Liver (tissue), 8 donors: ENCODE measurements at regions not wholly inside any gene's neighbourhood (a gene's known extent, or its start where the extent isn't known, plus 50 kb on each side); places are given as distances from the start of the nearest gene placed in this dataset.

Experiments
- DNase-seq: peaks from one replicate; pipeline ENCODE4 v3.0.0-alpha.2; 2017; ENCODE audit warnings: low spot score
- H3K27ac ChIP-seq, 2 donors: one replicate each; pipeline ENCODE4 v1.7.0; 2013; ENCODE audit warnings: inconsistent platforms in 2 of 2, low read length in 2 of 2, control low read depth in 1 of 2, low read depth in 1 of 2, mild to moderate bottlenecking in 1 of 2
- H3K27me3 ChIP-seq, 4 donors: one replicate each; pipeline versions ENCODE4 v1.6.1 to v1.7.0; 2013; ENCODE audit warnings: low read length in 3 of 4, inconsistent platforms in 1 of 4, mild to moderate bottlenecking in 1 of 4, moderate library complexity in 1 of 4; ENCODE audit not compliant: control insufficient read depth in 4 of 4, insufficient read depth in 4 of 4
- H3K36me3 ChIP-seq, 4 donors: one replicate each; pipeline versions ENCODE4 v1.6.1 to v1.7.0; 2013; ENCODE audit warnings: low read length in 3 of 4, mild to moderate bottlenecking in 3 of 4, low read depth in 1 of 4, moderate library complexity in 1 of 4; ENCODE audit not compliant: control insufficient read depth in 4 of 4, insufficient read depth in 3 of 4
- H3K4me1 ChIP-seq, 4 donors: one replicate each; pipeline versions ENCODE4 v1.6.1 to v1.7.0; 2013; ENCODE audit warnings: low read length in 3 of 4, mild to moderate bottlenecking in 3 of 4, moderate library complexity in 1 of 4; ENCODE audit not compliant: control insufficient read depth in 4 of 4, insufficient read depth in 4 of 4
- H3K4me3 ChIP-seq, 3 donors: one replicate each; pipeline versions ENCODE4 v1.6.1 to v1.7.0; 2013; ENCODE audit warnings: low read length in 3 of 3, control low read depth in 1 of 3, low read depth in 1 of 3, mild to moderate bottlenecking in 1 of 3
- H3K9ac ChIP-seq, 2 donors: one replicate each; pipeline ENCODE4 v1.7.0; 2013; ENCODE audit warnings: low read length in 2 of 2, mild to moderate bottlenecking in 2 of 2, moderate library complexity in 2 of 2, control low read depth in 1 of 2, low read depth in 1 of 2
- H3K9me3 ChIP-seq, 4 donors: one replicate each; pipeline versions ENCODE4 v1.6.1 to v1.7.0; 2013; ENCODE audit warnings: low read length in 3 of 4; ENCODE audit not compliant: control insufficient read depth in 4 of 4
- EGR1 ChIP-seq, 2 donors: IDR thresholded peaks; 2 replicates each; pipeline ENCODE4 v1.6.1; 2016 to 2018; ENCODE audit warnings: antibody characterized with exemption in 2 of 2, low read depth in 2 of 2
- FOXA1 ChIP-seq: IDR thresholded peaks from 2 replicates; pipeline ENCODE4 v1.6.1; 2016; ENCODE audit warnings: antibody characterized with exemption
- FOXA2 ChIP-seq: IDR thresholded peaks from 2 replicates; pipeline ENCODE4 v1.6.1; 2016; ENCODE audit warnings: antibody characterized with exemption
- GABPA ChIP-seq, 2 donors: IDR thresholded peaks in 1 of 2; conservative IDR thresholded peaks in 1 of 2; 2 replicates each; pipeline ENCODE4 v1.6.1; 2016; ENCODE audit warnings: antibody characterized with exemption in 2 of 2, mild to moderate bottlenecking in 1 of 2, moderate library complexity in 1 of 2
- HNF4A ChIP-seq, 2 donors: conservative IDR thresholded peaks; 2 replicates each; pipeline ENCODE4 v1.6.1; 2016; ENCODE audit warnings: antibody characterized with exemption in 2 of 2, mild to moderate bottlenecking in 2 of 2
- HNF4G ChIP-seq: IDR thresholded peaks from 2 replicates; pipeline ENCODE4 v1.6.1; 2016; ENCODE audit warnings: antibody characterized with exemption
- JUND ChIP-seq, 2 donors: IDR thresholded peaks; 2 replicates each; pipeline ENCODE4 v1.6.1; 2016; ENCODE audit warnings: antibody characterized with exemption in 2 of 2
- NR2F2 ChIP-seq: IDR thresholded peaks from 2 replicates; pipeline ENCODE4 v1.6.1; 2016; ENCODE audit warnings: antibody characterized with exemption
- RAD21 ChIP-seq, 2 donors: IDR thresholded peaks; 2 replicates each; pipeline ENCODE4 v1.6.1; 2016; ENCODE audit warnings: antibody characterized with exemption in 2 of 2, mild to moderate bottlenecking in 2 of 2
- RXRA ChIP-seq, 2 donors: IDR thresholded peaks; 2 replicates each; pipeline ENCODE4 v1.6.1; 2017 to 2018; ENCODE audit warnings: antibody characterized with exemption in 2 of 2, mild to moderate bottlenecking in 1 of 2
- SP1 ChIP-seq: IDR thresholded peaks from 2 replicates; pipeline ENCODE4 v1.6.1; 2018; ENCODE audit warnings: antibody characterized with exemption, mild to moderate bottlenecking
- YY1 ChIP-seq: IDR thresholded peaks from 2 replicates; pipeline ENCODE4 v1.6.1; 2016; ENCODE audit warnings: antibody characterized with exemption, mild to moderate bottlenecking
- ZBTB33 ChIP-seq: IDR thresholded peaks from 2 replicates; pipeline ENCODE4 v1.6.1; 2016; ENCODE audit warnings: antibody characterized with exemption
- WGBS: extraction: QIAGEN DNeasy Blood & Tissue Kit; methylation state at CpG from one replicate; pipeline ENCODE4 v1.1.7; 2013; 5-methylcytosine and 5-hydroxymethylcytosine counted together
- TF ChIP-seq, protein P1 (sequence below): IDR thresholded peaks from 2 replicates; pipeline ENCODE4 v1.6.1; 2016; ENCODE audit warnings: antibody characterized with exemption, mild to moderate bottlenecking
- TF ChIP-seq, protein P2 (sequence below): IDR thresholded peaks from 2 replicates; pipeline ENCODE4 v1.6.1; 2016; ENCODE audit warnings: antibody characterized with exemption
- TF ChIP-seq, protein P3 (sequence below): fragments of 150-350 bp; IDR thresholded peaks from 2 replicates; pipeline ENCODE4 v1.5.1; 2017; ENCODE audit warnings: improper control_type of control experiment, low read depth, low read length; ENCODE audit not compliant: missing input control
- donor health status: healthy.
- donor health status: healthy.
- donor health status: healthy.
- donor health status: healthy.
- donor health status: healthy.

GRCh38 chr3:66128623-66129022 is 89.9 kb upstream of the MAGI1 start:
- Histone ChIP-seq H3K36me3 (no peaks in the 10 kb centered on the region), H3K9me3 (no peaks in the 10 kb centered on the region), H3K4me3 (no peak overlapping the region), H3K27ac (no peak overlapping the region), H3K9ac (no peak overlapping the region), H3K4me1 (no peaks in the 10 kb centered on the region), H3K27me3 (no peaks in the 10 kb centered on the region)
- TF ChIP-seq, protein P1, sequence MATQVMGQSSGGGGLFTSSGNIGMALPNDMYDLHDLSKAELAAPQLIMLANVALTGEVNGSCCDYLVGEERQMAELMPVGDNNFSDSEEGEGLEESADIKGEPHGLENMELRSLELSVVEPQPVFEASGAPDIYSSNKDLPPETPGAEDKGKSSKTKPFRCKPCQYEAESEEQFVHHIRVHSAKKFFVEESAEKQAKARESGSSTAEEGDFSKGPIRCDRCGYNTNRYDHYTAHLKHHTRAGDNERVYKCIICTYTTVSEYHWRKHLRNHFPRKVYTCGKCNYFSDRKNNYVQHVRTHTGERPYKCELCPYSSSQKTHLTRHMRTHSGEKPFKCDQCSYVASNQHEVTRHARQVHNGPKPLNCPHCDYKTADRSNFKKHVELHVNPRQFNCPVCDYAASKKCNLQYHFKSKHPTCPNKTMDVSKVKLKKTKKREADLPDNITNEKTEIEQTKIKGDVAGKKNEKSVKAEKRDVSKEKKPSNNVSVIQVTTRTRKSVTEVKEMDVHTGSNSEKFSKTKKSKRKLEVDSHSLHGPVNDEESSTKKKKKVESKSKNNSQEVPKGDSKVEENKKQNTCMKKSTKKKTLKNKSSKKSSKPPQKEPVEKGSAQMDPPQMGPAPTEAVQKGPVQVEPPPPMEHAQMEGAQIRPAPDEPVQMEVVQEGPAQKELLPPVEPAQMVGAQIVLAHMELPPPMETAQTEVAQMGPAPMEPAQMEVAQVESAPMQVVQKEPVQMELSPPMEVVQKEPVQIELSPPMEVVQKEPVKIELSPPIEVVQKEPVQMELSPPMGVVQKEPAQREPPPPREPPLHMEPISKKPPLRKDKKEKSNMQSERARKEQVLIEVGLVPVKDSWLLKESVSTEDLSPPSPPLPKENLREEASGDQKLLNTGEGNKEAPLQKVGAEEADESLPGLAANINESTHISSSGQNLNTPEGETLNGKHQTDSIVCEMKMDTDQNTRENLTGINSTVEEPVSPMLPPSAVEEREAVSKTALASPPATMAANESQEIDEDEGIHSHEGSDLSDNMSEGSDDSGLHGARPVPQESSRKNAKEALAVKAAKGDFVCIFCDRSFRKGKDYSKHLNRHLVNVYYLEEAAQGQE = no peak
- TF ChIP-seq ZBTB33 (no peak), EGR1 (IDR thresholded peaks at IDR 0.05; ENCODE audit: low read depth in 2 of 2) (no peak), HNF4A (conservative IDR thresholded peaks at IDR 0.05) (no peak), YY1 (no peak)
- TF ChIP-seq, protein P2, sequence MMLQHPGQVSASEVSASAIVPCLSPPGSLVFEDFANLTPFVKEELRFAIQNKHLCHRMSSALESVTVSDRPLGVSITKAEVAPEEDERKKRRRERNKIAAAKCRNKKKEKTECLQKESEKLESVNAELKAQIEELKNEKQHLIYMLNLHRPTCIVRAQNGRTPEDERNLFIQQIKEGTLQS = no peak
- WGBS = 81% methylated on average over 1 of the region's 1 CpG
- no peak for DNase-seq

GRCh38 chr3:66121318-66121717 is 82.6 kb upstream of the MAGI1 start:
- no peak overlapping the region for H3K4me3 ChIP-seq
- 79% methylated on average over 6 of the region's 6 CpGs for whole genome bisulfite sequencing
- no peak for DNase-seq
- no peaks in the 10 kb centered on the region for H3K27me3 ChIP-seq
- no peaks in the 10 kb centered on the region for H3K36me3 ChIP-seq
- TF ChIP-seq NR2F2 (no peak), RXRA (IDR thresholded peaks at IDR 0.05) (no peak), RAD21 (IDR thresholded peaks at IDR 0.05) (no peak)
- no peaks in the 10 kb centered on the region for H3K4me1 ChIP-seq
- no peaks in the 10 kb centered on the region for H3K9me3 ChIP-seq
- no peak overlapping the region for H3K9ac ChIP-seq
- H3K27ac ChIP-seq = no peak overlapping the region

DNA sequence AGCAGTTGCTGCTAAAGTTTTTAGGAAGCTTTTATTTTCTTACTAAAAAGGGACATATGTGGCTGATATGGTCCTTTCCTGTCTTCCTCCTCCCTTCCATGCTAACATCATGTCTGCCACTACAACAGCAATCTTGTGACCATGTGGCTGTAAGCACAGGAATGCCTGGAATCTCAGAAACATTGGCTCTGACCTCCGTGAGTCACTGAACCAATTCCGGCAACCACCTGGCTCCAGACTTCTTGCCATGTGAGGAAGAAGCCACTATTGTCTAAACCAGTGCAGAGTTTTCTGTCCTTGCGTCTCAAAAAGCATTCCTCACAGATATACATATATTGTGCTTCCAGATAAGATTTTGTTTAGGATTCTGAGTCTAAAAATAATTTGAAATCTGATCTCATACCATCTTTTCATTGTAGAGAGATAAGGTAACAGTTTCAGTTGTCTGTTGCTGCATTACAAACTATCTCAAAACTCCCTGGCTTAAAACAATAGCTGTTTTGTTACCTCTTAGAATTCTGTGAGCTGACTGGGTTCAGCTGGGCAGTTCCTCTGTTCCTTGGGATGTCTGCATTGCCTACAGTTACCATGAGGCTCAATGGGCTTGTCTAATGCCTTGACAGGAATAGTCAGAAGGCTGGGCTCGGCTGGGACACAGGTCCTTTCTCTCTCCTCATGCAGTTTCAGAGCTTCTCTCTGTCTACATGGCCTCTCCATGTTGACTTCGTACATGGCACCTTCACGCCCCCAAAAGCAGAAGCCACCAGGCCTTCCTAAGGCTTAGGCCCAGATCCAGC is 77.3 kb upstream of the MAGI1 start:
- DNase-seq = no peak
- no peaks in the 10 kb centered on the region for H3K36me3 ChIP-seq
- H3K27ac ChIP-seq = no peak overlapping the region
- no peaks in the 10 kb centered on the region for H3K27me3 ChIP-seq
- no peaks in the 10 kb centered on the region for H3K9me3 ChIP-seq
- H3K4me3 ChIP-seq = no peak overlapping the region
- H3K9ac ChIP-seq = no peak overlapping the region
- 76% methylated on average over 6 of the region's 6 CpGs for WGBS
- H3K4me1 ChIP-seq = no peaks in the 10 kb centered on the region
- TF ChIP-seq, protein P2 = no peak
- no peak for TF ChIP-seq ZBTB33
- no peak for TF ChIP-seq RAD21 (IDR thresholded peaks at IDR 0.05)
- TF ChIP-seq HNF4G = no peak
- no peak for TF ChIP-seq JUND (IDR thresholded peaks at IDR 0.05)
- no peak for TF ChIP-seq YY1
- no peak for TF ChIP-seq NR2F2
- TF ChIP-seq, protein P3, sequence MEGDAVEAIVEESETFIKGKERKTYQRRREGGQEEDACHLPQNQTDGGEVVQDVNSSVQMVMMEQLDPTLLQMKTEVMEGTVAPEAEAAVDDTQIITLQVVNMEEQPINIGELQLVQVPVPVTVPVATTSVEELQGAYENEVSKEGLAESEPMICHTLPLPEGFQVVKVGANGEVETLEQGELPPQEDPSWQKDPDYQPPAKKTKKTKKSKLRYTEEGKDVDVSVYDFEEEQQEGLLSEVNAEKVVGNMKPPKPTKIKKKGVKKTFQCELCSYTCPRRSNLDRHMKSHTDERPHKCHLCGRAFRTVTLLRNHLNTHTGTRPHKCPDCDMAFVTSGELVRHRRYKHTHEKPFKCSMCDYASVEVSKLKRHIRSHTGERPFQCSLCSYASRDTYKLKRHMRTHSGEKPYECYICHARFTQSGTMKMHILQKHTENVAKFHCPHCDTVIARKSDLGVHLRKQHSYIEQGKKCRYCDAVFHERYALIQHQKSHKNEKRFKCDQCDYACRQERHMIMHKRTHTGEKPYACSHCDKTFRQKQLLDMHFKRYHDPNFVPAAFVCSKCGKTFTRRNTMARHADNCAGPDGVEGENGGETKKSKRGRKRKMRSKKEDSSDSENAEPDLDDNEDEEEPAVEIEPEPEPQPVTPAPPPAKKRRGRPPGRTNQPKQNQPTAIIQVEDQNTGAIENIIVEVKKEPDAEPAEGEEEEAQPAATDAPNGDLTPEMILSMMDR = no peak
- no peak for TF ChIP-seq RXRA (IDR thresholded peaks at IDR 0.05)
- no peak for TF ChIP-seq FOXA1
- TF ChIP-seq GABPA (IDR thresholded peaks at IDR 0.05 in 1 of 2, conservative IDR thresholded peaks at IDR 0.05 in 1 of 2) = no peak
- no peak for TF ChIP-seq HNF4A (conservative IDR thresholded peaks at IDR 0.05)
- TF ChIP-seq SP1 = no peak
- TF ChIP-seq FOXA2 = no peak
